GM18502 (cell line): ENCODE measurements at regions not wholly inside any gene's neighbourhood (a gene's known extent, or its start where the extent isn't known, plus 50 kb on each side); places are given as distances from the start of the nearest gene placed in this dataset.

Experiments
- ATAC-seq: cut with Tn5 transposase; IDR thresholded peaks from one replicate; pipeline ENCODE4 v1.9.1; 2021; ENCODE audit warnings: mild to moderate bottlenecking; ENCODE audit not compliant: unreplicated experiment, poor library complexity

DNA sequence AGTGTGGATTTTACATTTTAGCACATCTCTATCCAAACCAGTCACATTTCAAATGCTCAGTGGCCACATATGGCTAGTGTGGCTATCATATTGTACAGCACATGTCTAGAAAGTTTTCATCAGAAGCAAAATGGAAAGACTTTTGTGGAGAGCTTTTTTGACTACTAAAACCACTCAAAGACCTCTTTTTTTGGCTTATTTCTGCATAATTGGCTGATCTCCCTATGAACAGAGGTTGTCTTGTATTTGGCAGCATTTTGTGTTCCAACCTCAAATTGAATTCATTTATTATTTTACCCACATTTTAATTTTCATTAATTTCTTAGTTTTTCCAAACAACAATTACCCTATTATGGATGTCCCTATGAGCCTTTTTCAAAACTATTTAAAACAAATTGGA, 395.7 kb downstream of the TLE1 start:
- no peak for ATAC-seq

DNA sequence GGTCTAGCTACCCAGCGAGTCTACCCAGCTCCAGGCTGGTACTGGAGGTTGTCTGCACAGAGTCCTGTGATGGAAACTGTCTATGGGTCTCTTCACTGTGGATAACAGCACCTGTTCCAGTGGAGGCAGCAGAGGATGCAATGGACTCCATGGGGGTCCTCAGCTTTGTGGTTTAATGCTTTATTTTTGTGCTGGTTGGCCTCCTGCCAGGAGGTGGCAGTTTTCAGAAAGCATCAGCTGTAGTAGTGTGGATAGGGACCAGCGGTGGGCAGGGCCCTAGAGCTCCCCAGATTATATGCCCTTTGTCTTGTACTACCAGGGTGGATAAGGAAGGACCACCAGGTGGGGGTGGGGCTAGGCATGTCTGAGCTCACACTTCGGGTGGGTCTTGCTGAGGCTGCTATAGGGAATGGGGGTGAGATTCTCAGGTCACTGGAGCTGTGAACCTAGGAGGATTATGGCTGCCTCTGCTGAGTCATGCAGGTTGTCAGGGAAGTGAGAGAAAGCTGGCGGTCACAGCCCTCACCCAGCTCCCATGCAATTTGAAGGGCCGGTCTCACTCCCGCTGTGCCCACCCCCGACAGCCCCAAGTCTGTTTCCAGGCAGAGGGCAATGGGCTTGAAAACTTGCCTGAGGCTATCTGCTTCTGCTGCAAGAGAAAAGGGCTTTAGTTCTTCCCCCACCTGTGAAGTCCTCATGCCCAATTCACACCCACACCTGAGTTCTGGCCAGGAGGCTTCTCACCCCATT, 397.1 kb downstream of the TLE1 start:
- no peak for ATAC-seq

DNA sequence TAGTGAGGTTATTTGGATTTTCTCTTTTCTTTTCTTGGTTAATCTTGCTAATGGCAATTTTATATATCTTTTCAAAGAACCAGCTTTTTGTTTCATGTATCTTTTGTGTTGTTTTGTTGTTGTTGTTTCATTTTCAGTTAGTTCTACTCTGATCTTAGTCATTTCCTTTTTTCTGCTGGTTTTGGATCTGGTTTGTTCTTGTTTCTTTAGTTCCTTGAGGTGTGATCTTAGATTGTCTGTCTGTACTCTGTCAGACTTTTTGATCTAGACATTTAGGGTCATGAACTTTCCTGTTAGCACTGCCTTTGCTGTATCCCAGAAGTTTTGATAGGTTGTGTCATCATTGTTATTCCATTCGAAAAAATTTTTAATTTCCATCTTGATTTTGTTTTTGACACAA, 399.7 kb downstream of the TLE1 start:
- ATAC-seq = no peak

DNA sequence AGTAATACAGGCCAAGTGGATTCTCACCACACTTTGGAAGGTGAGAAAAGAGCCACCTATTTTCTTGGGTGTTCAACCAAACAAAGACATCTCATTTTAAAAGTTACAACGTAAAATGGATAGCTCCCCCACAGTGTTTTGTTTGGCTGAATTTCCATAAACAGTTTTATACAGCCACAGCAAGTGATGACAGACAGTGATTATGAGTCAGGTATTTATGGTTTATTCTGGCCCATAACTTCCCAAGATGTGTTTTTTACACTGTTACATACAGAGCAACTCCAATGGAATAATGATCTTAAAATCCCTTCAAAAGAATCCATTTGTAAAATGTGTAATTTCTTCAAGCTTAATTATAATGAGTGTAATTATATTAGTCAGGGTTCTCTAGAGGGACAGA, 421.3 kb downstream of the TLE1 start:
- ATAC-seq = no peak

DNA sequence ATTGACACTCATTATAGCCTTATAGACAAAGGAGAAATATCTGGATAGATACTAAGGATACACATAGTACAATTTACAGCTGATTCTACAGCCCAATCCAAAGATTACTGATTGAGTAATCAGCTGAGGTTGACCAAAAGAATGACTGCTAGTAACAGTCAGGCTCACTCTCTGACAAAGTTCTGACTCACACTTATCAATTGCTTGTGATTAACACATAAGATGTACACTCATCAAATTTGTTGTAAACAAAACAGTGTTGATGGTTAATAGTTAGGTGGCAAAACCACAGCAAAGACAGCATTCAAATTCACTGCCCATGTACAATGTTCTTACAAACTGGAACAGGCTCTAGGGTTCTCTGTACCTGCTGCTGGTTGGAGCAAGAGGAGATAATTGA, 422.7 kb downstream of the TLE1 start:
- no peak for ATAC-seq

DNA sequence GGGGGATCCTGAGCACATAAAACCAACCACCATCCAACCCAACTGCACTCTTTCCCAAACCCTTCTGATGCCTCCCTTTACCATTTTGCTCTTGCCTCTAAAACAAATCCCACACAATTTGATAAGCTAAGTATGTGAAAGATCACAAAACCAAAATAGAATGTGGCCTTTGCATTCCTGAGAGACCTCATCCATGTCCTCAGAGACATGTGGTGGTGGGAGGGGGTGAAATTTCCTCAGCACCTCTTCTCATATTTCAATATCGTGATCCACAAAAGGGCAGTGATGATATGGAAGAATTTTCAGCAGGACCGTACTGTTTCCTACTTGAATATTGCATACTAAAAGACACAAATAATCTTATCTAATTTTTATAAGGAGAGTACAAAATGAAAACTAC, 423.3 kb downstream of the TLE1 start:
- ATAC-seq = no peak

DNA sequence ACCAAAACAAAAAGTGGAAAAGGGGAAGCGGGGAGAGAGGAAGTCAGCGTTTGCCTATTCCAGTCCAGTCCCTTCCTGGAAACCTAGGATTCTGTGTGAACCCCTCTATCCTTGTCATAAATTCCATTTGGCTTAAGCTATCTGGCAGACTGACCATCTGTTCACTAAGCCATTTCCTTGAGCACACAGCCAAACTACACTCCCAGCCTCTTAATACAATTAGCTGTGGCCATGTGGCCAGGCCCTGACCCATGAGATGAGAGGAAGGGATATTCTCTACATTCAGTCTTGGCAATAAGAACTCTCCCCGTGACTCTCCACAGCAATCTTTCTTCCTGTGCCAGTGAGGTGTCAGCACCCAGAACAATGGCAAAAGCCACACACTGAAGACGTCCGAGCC, 424.8 kb downstream of the TLE1 start:
- no peak for ATAC-seq

DNA sequence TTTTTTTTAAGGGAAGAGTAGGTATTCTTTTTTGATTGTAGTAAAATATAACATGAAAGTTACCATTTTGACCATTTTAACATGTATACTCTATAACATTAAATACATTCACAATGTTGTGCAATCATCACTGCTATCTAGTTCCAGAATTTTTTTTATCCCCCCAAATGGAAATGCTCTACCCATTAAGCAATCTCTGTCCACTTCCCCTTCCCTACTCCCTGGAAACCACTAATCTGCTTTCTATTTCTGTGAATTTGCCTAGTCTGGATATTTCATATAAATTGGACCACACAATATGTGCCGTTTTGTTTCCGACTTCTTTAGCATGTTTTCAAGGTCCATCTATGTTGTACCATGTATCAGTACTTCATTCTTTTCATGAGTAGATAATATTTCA, 429.5 kb downstream of the TLE1 start:
- no peak for ATAC-seq

DNA sequence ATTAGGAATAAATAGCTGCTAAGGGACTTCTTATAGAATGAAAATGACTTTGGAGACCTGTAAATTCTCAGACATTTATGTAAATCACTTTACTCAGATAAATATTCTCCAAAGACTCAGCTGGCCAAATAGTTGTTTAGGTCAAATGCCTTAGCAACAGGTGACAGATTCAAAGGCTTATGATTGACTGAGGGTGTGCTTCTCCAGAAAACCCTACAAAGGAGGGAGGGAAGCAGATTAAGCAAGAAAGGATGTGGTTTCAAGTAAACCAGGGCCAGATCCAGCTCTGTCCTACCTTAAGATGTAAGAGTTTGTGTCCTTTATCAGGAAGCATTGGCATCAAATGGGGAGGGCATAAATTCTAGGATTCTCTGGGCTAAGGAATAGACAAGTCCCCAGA, 433.0 kb downstream of the TLE1 start:
- no peak for ATAC-seq

DNA sequence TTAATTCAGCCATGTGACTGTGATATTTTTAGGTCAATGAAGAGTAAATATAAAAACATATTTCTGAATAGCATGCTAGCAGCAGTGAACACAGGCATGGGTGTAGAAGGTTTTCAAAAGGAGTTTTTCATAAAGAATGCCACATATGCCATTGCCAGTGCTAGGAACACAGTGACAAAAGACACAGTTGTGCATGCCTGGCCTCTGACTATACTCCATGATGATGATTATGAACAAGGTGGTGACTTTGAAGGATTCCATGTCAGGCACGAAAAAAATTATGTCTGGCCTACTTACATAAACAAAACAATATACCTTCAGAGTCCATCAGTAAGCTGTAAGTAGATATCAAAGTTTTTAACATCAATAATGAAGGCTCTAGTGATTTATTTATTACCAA, 438.7 kb downstream of the TLE1 start:
- no peak for ATAC-seq

DNA sequence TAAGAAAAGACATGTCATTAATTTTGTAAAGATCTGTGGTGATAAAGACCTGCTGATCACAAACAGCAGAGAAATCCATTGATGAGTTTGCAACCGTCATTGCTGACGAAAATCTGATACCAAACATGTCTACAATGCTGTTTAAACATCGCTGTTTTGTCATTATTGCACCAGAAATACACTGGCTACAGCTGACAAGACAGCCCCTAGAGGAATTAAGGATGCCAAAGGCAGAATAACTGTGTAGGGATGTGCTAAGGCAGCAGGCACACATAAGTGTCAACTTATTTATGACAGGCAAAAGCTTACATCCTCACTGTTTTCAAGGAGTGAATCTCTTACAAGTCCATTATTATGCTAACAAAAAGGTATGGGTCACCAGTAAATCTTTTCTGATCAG, 439.3 kb downstream of the TLE1 start:
- no peak for ATAC-seq

DNA sequence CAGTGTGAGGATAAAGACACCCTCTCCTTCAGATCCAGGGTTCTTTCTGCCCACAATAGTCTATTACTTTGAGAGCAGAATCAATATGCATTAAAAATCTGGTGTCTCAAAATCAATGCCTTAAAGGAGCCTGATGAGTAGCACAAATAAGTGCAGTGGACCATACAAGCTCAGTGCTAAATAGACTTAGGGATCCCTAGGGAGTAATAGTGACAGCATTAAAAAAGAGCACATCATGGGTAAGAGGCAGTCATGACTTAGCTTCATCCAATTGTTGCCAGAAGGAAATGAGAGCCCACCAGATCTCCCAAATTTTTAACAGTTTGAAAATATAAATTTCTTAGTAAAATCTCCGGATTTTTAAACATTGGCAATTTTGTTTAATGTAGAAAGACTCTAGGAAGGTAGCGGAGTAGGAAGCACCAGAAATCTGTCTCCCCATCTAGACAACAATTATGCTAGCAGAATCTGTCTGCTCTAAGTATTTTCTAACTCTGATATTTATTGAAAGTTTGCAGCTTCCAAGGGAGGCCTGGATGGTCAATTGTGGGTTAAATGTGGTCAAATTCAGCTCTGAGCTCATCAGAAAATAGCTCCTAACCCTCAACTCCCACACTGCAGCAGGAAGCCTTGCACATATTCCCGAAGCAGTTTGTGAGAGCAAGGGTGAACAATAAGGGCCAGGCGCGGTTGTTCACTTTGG, 443.9 kb downstream of the TLE1 start:
- ATAC-seq = no peak

DNA sequence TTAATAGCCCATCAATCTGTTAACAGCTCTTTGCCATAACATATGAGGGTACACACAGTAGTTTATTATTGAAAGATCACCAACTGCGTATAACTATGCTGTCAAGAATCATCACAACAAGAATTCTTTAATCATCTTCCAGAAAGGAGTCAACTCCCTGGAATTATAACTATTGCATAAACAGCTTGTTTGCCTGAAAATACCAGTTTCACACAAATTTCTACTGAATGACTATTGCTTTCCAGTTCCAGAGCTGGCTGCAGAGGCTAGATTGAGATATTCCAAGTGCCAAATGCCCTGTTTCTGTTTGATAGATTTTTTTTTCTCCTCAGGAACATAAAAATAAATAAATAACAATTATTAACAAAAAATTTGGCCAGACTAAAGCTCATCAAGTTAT, 444.7 kb downstream of the TLE1 start:
- ATAC-seq = no peak

DNA sequence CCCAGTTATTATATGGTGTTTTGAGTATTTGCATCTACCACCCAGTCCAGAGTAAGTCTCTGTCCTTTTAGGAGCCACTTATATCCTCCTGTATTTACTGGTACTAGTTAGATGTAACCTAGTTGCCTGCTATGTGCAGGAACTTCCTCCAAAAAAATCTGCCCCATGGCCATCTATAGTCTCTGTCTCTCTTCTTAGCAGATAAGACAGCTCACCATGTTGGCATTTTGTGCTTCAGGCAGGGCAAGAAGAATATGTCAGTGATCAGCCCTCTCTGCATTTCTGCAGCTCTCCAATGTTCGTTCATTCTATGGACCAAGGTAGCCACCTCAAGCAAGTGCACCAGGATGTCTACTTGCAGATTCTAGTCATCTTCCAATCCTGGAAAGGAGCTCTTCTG, 446.5 kb downstream of the TLE1 start:
- ATAC-seq = no peak

DNA sequence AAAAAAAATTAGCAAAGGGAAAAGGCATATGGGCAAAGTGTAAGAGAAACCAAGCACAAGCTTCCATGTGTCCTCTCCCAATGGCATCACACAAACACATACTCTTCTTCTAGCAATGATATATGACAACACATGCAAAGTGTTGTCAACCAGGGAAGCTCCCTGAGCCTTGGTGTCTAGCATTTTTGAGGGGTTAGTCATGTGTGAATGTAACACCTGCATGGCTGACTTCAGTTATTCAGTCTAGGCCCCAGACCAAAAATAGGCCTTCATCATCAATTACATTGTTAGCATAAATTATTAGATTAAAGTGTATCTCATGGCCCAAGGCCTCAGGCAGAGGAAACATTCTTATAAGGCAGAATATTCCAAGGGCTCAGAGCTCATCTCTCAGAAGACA, 450.0 kb downstream of the TLE1 start:
- ATAC-seq = no peak

DNA sequence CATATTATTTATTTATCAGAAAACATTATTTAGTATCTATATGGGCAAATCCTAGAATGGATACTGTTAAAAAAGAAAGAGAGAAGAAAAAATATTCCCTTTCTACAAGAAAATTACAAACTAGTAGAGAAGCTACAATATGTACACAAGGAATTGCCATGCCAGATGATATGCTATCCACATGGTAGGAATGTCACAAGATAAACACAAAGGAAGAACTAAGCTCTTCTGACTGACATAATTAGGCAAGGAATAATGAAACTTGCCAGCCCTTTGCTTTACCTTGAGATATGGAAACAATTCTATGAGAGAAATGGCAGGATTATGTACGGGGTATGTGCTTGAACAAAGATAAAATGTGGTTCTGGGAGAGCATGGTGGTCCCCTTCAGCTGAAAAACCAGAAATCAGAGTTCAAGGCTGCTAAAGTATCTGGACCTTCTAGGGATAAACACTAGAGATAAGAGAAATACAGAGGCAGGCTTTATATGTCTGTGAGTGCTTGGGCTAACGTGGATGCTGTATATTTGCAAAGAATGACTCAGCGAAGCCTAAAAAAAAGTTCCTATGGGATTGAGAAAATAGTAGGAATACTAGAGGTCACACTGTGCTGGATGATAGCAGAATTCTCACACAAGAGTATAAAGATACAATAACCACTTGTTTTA, 451.6 kb downstream of the TLE1 start:
- no peak for ATAC-seq

DNA sequence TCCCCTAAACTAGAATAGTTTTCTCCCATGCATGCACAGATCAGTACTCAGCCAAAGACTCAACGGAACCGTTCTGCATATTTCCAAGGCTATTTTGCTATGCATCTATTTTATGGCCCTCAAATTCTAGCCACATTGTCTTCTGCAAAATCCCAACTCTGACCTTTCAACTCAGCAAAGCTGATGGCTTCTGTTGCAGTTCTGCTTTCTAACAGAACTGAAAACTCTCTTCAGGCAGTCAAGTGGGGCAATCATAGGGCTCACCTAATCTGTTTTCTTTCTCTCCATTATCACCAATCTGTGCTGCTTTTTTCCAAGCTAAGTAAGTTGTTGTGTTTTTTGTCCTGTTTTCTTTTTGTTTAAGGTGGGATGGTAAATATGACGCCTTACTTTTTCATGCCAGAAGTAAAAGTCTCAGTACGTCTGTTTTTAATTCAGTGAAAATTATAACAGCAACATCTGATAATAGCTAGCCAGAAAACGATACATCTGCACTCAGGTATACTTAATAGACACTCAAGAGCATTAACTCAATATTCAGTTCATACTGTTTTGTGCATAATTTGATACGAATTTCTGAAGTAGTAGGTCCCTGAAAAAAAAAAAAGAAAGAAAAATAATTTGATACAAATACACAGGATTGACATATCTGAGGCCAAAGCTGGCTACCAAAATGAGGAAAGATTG, 454.3 kb downstream of the TLE1 start:
- ATAC-seq = no peak

DNA sequence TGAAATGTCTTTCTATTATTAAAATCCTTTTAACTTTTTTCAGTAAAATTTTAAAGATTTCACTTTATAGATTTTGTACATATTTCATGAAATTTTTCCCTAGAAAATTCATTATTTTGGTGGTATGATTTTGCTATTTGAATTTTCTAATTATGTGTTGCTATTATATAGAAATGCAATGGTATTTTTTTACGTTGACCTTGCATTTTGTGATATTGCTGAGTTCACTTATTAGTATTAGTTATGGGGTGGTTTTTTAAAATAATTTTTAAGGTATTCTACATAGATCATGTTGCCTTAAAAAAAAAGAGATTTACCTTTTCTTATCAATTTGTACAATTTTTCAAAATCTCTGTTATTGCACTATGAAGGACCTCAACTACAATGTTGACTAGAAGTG, 458.3 kb downstream of the TLE1 start:
- ATAC-seq = no peak

DNA sequence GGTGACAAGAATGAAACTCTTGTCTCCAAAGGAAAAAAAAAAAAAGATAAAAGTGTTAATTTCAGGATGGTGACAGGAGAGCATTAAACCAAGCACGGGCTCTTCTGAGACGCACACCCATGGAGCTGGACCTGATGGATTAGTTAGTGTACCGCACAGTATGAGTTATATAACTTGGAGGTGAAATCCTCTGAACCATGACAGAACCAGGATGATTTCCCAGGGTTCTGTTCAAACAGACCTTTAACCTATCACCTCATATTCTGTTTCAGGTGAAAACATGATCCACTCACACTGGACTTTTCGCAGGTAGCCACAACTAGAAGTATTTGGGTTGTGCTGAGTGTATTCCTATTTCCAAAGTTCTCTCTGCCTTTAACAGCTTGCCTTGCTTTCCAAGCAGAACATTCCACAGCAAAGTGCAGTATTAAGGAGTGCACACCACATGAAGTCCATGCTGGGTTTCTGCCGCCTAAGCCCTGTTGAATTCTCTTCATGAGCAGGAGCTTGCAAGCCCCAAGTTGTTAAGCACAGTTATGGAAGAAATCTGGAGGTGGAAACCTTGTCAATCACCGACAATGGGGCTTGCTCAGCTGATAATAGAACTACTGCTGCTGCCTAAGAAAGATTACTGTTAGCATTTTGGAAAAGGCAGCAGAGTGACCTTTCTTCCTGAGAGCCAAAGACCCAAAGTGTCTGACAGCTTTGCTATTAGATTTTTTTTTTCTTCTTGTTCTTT, 461.7 kb downstream of the TLE1 start:
- ATAC-seq = no peak

DNA sequence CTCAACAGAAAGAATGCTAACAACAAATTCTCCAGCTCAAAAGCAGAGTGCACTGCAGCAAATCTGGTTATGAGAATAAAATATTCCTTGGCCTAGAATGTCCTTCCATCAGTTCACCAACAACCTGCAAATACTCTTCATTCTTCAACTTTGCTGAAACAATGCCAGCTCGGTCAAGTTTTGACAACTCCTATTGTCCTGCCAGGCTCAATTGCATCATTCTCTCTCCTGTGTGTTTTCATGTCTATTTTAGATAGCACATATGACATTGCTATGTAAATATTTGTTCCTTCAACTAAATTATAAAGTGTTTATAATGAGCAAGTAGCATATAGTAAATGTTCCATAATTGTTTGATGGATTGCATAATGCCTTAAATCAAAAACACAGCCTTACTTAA, 463.8 kb downstream of the TLE1 start:
- ATAC-seq = no peak
